ENCODE measurements at regions not wholly inside any gene's neighbourhood (a gene's known extent, or its start where the extent isn't known, plus 50 kb on each side); places are given as distances from the start of the nearest gene placed in this dataset.
"Not testable (repeated sequence)": the region's sequence is repeated elsewhere in the genome, so short reads cannot be mapped to it uniquely, and the experiment has no call there.

- not testable (repeated sequence) for DNase-seq (ENCODE audit: low spot score)
These were observed 824.7 kb downstream of the LRRTM4 start for GRCh38 chr2:76697439-76697838.

DNA sequence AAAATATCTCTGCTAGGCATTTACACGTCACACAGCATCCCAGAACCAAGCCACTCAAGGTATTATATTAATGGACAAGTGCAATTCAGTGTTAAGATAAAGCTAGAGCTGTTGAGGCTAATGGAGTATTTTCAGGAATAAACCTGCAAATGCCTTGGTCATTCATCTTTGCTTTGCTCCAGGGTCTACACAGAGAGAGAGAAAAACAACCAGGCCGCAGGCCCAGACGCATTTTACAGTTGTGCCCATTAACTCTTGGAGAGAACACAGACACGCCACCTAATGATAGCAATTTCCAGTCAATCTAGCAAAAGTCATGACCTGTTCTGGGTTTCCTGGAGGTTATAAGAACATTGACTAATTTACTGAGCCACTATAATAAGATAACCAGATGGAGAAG, 829.3 kb downstream of the LRRTM4 start:
- no peak for DNase-seq (ENCODE audit: low spot score)

GRCh38 chr2:76688732-76689131, 833.4 kb downstream of the LRRTM4 start:
- no peak for DNase-seq (ENCODE audit: low spot score)

DNA sequence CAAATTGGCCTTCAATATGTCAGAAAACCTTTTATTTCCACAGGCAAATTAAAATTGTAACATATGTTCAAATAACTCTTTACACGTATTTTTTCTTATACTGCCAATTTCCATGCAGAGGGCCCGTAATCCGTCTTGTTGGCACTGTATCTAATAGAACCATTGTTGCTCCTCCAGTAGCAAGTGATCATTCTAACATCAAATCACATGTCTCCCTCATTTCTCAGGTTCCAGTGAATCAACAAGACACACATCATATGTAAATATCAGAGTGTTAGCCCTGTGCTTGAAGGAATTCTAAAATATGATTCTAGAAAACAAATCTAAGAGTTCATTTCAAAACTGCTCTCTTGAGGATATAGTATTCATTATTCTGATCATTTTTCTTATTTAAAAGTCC, 834.3 kb downstream of the LRRTM4 start:
- DNase-seq (ENCODE audit: low spot score) = no peak

DNA sequence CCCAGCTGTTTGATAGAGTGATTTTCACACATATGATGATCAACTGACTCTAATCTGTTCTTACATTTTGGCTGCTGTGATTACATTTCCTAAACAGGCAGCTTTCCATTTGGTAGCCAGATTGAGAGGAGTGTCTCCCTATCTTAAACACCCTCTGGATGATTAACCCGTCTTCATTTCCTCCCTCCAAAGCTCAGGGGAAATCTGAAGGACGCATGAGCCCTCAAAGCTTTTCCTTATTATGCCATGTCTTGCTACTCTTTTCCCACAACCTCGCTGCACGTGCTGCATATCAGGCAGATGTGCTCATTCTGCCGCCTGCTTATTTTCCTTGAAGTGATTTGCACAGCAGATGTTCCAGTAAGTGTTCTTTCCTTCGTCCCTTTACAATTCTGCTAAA, 837.4 kb downstream of the LRRTM4 start:
- DNase-seq (ENCODE audit: low spot score) = no peak

DNA sequence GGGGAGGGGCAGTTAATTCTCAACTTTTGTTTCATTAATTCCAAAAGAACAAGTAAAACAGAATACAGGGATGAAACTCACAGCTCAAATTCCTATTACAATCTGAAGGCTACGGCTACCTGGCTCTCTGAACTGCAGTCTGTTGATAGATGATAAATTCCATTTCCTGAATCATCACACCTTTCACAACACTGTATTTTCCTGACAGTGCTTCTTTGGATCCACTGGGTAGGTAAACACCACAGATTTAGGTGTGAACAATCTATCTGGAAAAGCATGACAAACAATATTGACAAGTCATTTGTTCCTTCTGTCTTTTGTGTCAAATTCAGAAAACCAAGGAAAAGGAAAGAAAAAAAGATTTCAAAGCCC, 843.2 kb downstream of the LRRTM4 start:
- no peak for DNase-seq (ENCODE audit: low spot score)

GRCh38 chr2:76678383-76679024, 843.7 kb downstream of the LRRTM4 start:
- DNase-seq (ENCODE audit: low spot score) = no peak

DNA sequence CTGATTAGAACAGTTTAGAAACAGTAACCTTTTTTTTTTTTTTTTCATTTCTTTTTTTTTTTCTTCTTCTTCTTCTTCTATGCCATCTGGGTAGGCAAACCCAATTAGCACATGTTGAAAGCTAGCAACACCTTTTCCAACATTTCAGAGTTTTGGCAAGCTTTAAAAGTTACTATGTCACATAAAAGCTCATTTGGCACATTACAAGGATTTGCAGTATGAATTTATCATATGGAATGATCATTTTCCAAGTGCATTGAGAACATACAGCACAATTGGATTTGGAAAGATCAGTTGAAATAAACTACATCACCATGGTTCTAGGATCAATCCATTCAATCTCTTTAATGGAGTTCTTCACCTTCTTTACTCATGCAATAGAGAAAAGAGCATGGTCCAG, 847.0 kb downstream of the LRRTM4 start:
- no peak for DNase-seq (ENCODE audit: low spot score)

DNA sequence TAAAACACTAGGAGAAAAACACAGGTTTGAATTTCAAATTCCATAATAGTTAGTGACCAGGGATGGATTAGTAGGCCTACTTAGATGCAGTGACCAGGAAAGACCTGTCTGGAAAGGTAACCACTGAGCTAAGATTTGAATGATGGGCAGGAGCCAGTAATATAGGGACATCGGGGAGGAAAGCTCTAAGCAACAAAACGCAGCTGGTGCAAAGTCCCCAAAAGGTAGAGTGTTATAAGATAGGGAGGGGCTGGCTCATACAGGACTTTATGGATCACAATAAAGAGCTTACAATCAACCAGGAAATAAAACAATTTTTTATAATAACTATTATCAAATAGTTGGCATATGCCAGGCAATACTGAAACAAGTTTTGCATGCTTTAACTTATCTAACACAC, 849.4 kb downstream of the LRRTM4 start:
- DNase-seq (ENCODE audit: low spot score) = no peak

GRCh38 chr2:76669966-76670465, 852.2 kb downstream of the LRRTM4 start:
- DNase-seq (ENCODE audit: low spot score) = no peak

- no peak for DNase-seq (ENCODE audit: low spot score)
These were observed 853.9 kb downstream of the LRRTM4 start for GRCh38 chr2:76668279-76668678.

- no peak for DNase-seq (ENCODE audit: low spot score)
These were observed 854.3 kb downstream of the LRRTM4 start for GRCh38 chr2:76667821-76668271.

DNA sequence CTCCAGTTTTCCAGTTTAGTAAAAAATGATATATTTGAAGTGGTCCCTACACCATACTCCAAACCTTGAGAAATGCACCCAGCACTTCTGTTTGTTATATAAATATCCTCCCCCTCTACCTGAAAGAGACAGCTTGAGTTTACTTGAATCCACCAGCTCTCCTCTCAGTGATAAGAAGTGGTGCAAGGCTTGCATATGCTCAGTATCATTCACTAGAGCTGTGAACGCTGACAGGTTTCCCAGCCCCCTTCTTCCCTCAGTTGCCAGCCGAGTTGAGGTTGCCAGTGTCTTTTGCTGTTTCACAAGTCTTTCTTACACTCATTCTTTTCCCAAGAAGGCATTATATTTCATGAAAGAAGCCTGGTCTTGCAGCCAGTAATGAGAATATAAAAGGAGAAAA, 880.0 kb downstream of the LRRTM4 start:
- no peak for DNase-seq (ENCODE audit: low spot score)

DNA sequence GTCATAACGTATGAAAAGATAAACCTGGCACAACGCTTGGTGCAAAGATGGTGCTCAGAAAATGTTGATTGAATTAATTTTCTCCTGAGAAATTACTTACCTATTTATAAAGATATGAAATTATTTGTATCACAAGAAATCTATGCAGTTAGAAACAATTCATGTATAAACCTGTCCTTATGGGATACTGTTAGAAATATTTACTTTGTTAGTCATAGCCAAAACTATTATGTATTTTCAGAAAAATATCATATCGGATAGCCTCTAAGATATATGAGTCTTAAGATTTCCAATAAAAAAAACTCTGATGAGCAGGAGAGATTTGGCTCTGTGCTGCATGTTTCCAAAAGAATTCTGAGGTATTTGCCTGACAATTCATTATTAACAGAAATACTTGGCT, 880.7 kb downstream of the LRRTM4 start:
- no peak for DNase-seq (ENCODE audit: low spot score)

DNA sequence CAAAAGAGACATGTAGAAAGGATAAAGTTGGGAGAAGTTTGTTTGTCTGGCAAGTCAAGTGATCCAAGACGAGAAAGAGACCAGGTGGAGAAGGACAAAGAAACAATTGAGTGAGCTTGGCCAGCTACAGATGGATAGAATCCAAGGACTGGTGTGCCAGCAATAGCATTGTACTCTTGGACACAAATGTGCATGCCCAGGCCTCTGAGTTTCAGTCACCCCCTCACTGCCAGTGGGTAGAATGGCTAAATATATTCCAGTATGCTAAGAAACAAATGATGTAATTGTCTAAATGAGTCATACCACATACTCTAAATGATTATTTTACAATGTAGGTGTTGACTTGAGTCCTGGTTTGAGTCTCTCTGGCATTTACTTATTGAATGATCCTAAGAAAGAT, 881.3 kb downstream of the LRRTM4 start:
- no peak for DNase-seq (ENCODE audit: low spot score)

GRCh38 chr2:76639171-76639680, 883.0 kb downstream of the LRRTM4 start:
- DNase-seq (ENCODE audit: low spot score) = no peak

GRCh38 chr2:76633276-76633921, 888.8 kb downstream of the LRRTM4 start:
- DNase-seq (ENCODE audit: low spot score) = no peak

DNA sequence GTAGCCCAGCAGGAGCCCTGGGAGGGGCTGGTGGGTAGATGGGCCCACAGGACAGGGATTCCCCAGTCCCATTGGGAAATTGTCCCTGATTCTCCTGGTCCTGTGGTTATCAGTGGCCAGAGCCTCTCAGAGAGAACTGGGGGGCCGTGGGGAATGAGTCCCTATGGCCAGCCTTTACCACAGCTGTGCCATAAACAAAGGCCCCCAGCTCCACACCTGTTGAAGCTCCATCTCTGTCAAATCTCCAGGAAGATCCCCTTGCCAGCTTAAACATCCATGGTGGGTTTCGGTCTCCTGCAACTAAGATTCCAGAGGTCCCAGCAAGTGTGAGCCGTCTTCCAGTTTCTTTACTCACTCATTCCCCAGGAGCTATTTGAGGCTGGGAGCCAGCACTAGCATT, 897.1 kb downstream of the LRRTM4 start:
- DNase-seq (ENCODE audit: low spot score) = no peak

GRCh38 chr2:76613330-76613729, 902.6 kb upstream of the GCFC2 start:
- no peak for DNase-seq (ENCODE audit: low spot score)

GRCh38 chr2:76612764-76613163, 902.0 kb upstream of the GCFC2 start:
- no peak for DNase-seq (ENCODE audit: low spot score)

DNA sequence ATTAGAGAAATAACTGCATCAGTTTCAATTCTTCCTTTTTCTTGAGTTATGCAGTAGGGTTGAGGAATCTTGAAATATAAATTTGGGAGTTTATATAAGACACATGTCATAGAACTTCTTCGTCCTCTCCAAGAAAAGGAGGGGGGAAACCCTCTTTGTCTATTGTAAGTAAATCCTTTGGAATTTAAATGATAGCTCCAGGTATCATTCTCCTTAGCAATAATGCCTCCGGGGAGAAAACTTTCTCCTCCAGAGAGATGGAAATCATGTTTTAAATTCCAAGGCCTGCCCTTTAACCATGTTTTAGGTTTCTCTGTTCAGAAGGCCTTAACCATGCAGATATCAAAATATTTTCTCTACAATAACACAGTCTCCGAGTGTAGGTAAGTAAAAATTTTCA, 899.7 kb upstream of the GCFC2 start:
- no peak for DNase-seq (ENCODE audit: low spot score)

- DNase-seq (ENCODE audit: low spot score) = peak; percentile 7
These were observed 889.1 kb upstream of the GCFC2 start for GRCh38 chr2:76599732-76600368.

DNA sequence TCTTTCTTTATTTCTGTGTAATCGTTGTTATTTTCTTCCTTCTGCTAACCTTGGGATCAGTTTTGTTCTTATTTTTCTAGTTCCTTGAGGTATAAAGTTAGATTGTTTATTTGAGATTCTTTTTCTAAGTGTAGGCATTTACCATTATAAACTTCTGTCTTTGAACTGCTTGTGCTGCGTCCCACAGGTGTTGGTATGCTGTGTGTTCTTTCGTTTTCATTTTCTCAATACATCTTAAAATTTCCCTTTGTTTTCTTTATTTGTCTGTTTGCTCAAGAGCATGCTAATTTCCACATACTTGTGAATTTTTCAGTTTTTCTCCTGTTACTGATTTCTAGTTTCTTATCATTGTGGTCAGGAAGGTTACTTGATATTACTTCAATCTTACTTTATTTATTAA, 873.8 kb upstream of the GCFC2 start:
- DNase-seq (ENCODE audit: low spot score) = no peak

Data from germinal center (tissue), 1 donor.